WTC11 (cell line): ENCODE measurements at regions not wholly inside any gene's neighbourhood (a gene's known extent, or its start where the extent isn't known, plus 50 kb on each side); places are given as distances from the start of the nearest gene placed in this dataset.

ENCODE experiments used
- ATAC-seq: fragments of 200-7000 bp; cut with Tn5 transposase; 2 replicates; pipeline ENCODE4 v1.10.0; 2021; ENCODE audit warnings: mild to moderate bottlenecking, moderate library complexity
- CTCF ChIA-PET: fragments of 300-600 bp; sonication (Branson Sonifier 250); formaldehyde crosslinking; loops from one replicate; lab custom pipeline; 2021; ENCODE audit warnings: antibody characterized with exemption; lab: Charles Lee
- POLR2A ChIA-PET: fragments of 350-600 bp; sonication (Branson Sonifier 250); formaldehyde crosslinking; loops from one replicate; lab custom pipeline; 2021; ENCODE audit warnings: antibody characterized with exemption; lab: Charles Lee
- DNase-seq: peaks from one replicate; pipeline ENCODE4 v3.0.0; 2021; ENCODE audit warnings: low spot score
- H3K27ac Mint-ChIP-seq: 2 replicates; pipeline ENCODE4 v1.8.0; 2021; ENCODE audit warnings: mixed read lengths
- H3K27me3 Mint-ChIP-seq: 2 replicates; pipeline ENCODE4 v1.8.0; 2021; ENCODE audit warnings: low read depth, mild to moderate bottlenecking, moderate library complexity, mixed read lengths
- H3K36me3 Mint-ChIP-seq: 2 replicates; pipeline ENCODE4 v1.8.0; 2021; ENCODE audit warnings: mixed read lengths
- H3K4me1 Mint-ChIP-seq: 2 replicates; pipeline ENCODE4 v1.8.0; 2022; ENCODE audit warnings: mixed read lengths
- H3K4me3 Mint-ChIP-seq: 2 replicates; pipeline ENCODE4 v1.8.0; 2021; ENCODE audit warnings: mild to moderate bottlenecking, moderate library complexity, mixed read lengths
- H3K9me3 Mint-ChIP-seq: 2 replicates; pipeline ENCODE4 v1.8.0; 2021; ENCODE audit warnings: mixed read lengths
- E2F1 ChIP-seq: sonication (generic); formaldehyde crosslinking; IDR thresholded peaks from 2 replicates; pipeline ENCODE4 v1.8.0; 2022; ENCODE audit warnings: mild to moderate bottlenecking, missing genetic modification reagents
- E2F5 ChIP-seq: sonication (generic); formaldehyde crosslinking; IDR thresholded peaks from 2 replicates; pipeline ENCODE4 v1.8.1; 2022; ENCODE audit warnings: mild to moderate bottlenecking, moderate library complexity, missing genetic modification reagents
- FOXP1 ChIP-seq: sonication (generic); formaldehyde crosslinking; IDR thresholded peaks from 2 replicates; pipeline ENCODE4 v1.8.0; 2022; ENCODE audit warnings: missing genetic modification reagents, mild to moderate bottlenecking, moderate library complexity, borderline replicate concordance
- HMGXB4 ChIP-seq: sonication (generic); formaldehyde crosslinking; IDR thresholded peaks from 2 replicates; pipeline ENCODE4 v1.8.1; 2023; ENCODE audit warnings: mild to moderate bottlenecking, moderate library complexity, missing genetic modification reagents
- JUN ChIP-seq: sonication (generic); formaldehyde crosslinking; IDR thresholded peaks from 2 replicates; pipeline ENCODE4 v1.8.0; 2023; ENCODE audit warnings: mild to moderate bottlenecking, missing genetic modification reagents
- MLX ChIP-seq: sonication (generic); formaldehyde crosslinking; IDR thresholded peaks from 2 replicates; pipeline ENCODE4 v1.8.1; 2023; ENCODE audit warnings: mild to moderate bottlenecking, missing genetic modification reagents, moderate library complexity
- MXD4 ChIP-seq: fragments of 250-450 bp; sonication (Bioruptor Pico); IDR thresholded peaks from 2 replicates; pipeline ENCODE4 v1.8.0; 2021; ENCODE audit warnings: mild to moderate bottlenecking, moderate library complexity, borderline replicate concordance
- NR3C1 ChIP-seq: sonication (generic); formaldehyde crosslinking; conservative IDR thresholded peaks from 2 replicates; pipeline ENCODE4 v1.8.1; 2023; ENCODE audit warnings: low read depth, mild to moderate bottlenecking, missing genetic modification reagents
- PRRX2 ChIP-seq: fragments of 250-450 bp; sonication (Bioruptor Pico); IDR thresholded peaks from 2 replicates; pipeline ENCODE4 v1.8.0; 2021; ENCODE audit warnings: mild to moderate bottlenecking
- STAT6 ChIP-seq: sonication (generic); formaldehyde crosslinking; conservative IDR thresholded peaks from 2 replicates; pipeline ENCODE4 v1.8.1; 2023; ENCODE audit warnings: mild to moderate bottlenecking, low read depth, missing genetic modification reagents, moderate library complexity
- TEAD4 ChIP-seq: sonication (generic); formaldehyde crosslinking; IDR thresholded peaks from 2 replicates; pipeline ENCODE4 v1.8.0; 2022; ENCODE audit warnings: mild to moderate bottlenecking, missing genetic modification reagents
- TP53 ChIP-seq: sonication (generic); formaldehyde crosslinking; IDR thresholded peaks from 2 replicates; pipeline ENCODE4 v1.8.1; 2023; ENCODE audit warnings: mild to moderate bottlenecking, missing genetic modification reagents
- ZNF263 ChIP-seq: sonication (generic); formaldehyde crosslinking; IDR thresholded peaks from 2 replicates; pipeline ENCODE4 v1.8.1; 2022; ENCODE audit warnings: low read depth, mild to moderate bottlenecking, moderate library complexity, missing genetic modification reagents
- ZNF532 ChIP-seq: fragments of 250-450 bp; sonication (Bioruptor Pico); IDR thresholded peaks from 2 replicates; pipeline ENCODE4 v1.9.0; 2021; ENCODE audit warnings: mild to moderate bottlenecking, borderline replicate concordance

GRCh38 chr12:67377021-67377420, 107.9 kb downstream of the CAND1 start (continued):
- TF ChIP-seq TP53 (CRISPR knock-in tag): no peak
- TF ChIP-seq, all 79 proteins: peak for 0

GRCh38 chr12:67377541-67377940, 108.4 kb downstream of the CAND1 start:
- Mint-ChIP-seq H3K27me3 (peaks cover 3% of the 10 kb centered on the region; the same call in 1 of the 2 replicates), H3K4me3 (no peak overlapping the region), H3K4me1 (no peaks in the 10 kb centered on the region), H3K27ac (no peak overlapping the region), H3K36me3 (no peaks in the 10 kb centered on the region), H3K9me3 (peaks cover 7% of the 10 kb centered on the region)
- no peak for TF ChIP-seq NR3C1 (CRISPR knock-in tag)
- no peak for TF ChIP-seq MLX (CRISPR knock-in tag)
- TF ChIP-seq MXD4 (CRISPR knock-in tag): no peak
- no peak for TF ChIP-seq FOXP1 (CRISPR knock-in tag)
- no peak for TF ChIP-seq STAT6 (CRISPR knock-in tag)
- TF ChIP-seq TEAD4 (CRISPR knock-in tag): no peak
- TF ChIP-seq E2F5: no peak
- TF ChIP-seq ZNF532 (CRISPR knock-in tag): no peak
- no peak for TF ChIP-seq JUN (CRISPR knock-in tag)
- no peak for TF ChIP-seq E2F1 (CRISPR knock-in tag)
- no peak for TF ChIP-seq ZNF263 (CRISPR knock-in tag)
- no peak for TF ChIP-seq PRRX2
- no peak for TF ChIP-seq HMGXB4
- ChIA-PET CTCF (interaction anchor here (0.7 kb wide), 1 partner anchor 22 kb away, joined by 4 read pairs; no protein-coding TSS in a partner anchor), POLR2A (no interaction called here)
- ATAC-seq (no peak), DNase-seq (no peak)
